AG04449 (cell line): ENCODE measurements at regions not wholly inside any gene's neighbourhood (a gene's known extent, or its start where the extent isn't known, plus 50 kb on each side); places are given as distances from the start of the nearest gene placed in this dataset.

Source experiments
- CTCF ChIA-PET: fragments of 350-600 bp; formaldehyde crosslinking; extraction: SDS; loops from one replicate; lab custom pipeline; 2021; ENCODE audit warnings: antibody characterized with exemption; lab: Yijun Ruan, JAX
- POLR2A ChIA-PET: fragments of 400-600, 350-600 bp; formaldehyde crosslinking; extraction: SDS; loops from one replicate; lab custom pipeline; 2020; ENCODE audit warnings: antibody characterized with exemption, inconsistent platforms; lab: Yijun Ruan, JAX
- DNase-seq: peaks from one replicate; pipeline ENCODE4 v3.0.0-alpha.2; 2010; ENCODE audit warnings: low read depth, low spot score
- H3K4me3 ChIP-seq: 2 replicates; pipeline ENCODE4 v1.5.1; 2011; ENCODE audit warnings: low read depth, mild to moderate bottlenecking, control low read depth, low read length
- TF ChIP-seq, protein P1 (sequence below): IDR thresholded peaks from one replicate; pipeline ENCODE4 v1.5.1; 2011; ENCODE audit warnings: mild to moderate bottlenecking, moderate library complexity, low read length, control low read depth, inconsistent platforms; ENCODE audit not compliant: insufficient read depth; ENCODE audit errors: missing control alignments

DNA sequence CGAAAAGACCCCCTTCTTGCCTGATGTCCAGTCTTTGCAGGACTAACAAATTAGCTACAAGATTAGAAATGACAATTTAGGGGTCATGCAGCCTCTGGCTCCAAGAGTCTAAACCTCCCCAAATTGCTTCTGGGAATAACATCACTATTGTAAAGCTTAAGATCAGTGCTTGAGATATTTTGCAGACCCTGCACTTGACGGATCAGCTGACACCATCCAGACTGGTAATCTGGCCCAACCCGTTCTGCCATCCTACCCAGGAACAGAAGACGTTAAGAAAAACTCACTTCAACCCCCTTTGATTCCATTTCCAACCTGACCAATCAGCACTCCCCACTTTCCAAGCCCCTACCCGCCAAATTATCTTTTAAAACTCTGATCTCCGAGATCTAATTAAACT is 236.7 kb upstream of the KRR1 start:
- ChIA-PET POLR2A (interaction anchor here (0.7 to 0.9 kb wide), 2 partner anchors 283 to 627 kb away, joined by 3 to 5 read pairs; partner anchors contain the start of gene PHLDA1), CTCF (interaction anchor here (1.1 to 2.0 kb wide), 3 partner anchors 14 to 220 kb away, joined by 3 to 5 read pairs (median 4); no protein-coding TSS in a partner anchor)
- no peak for DNase-seq
- H3K4me3 ChIP-seq: no peak overlapping the region
- TF ChIP-seq, protein P1, sequence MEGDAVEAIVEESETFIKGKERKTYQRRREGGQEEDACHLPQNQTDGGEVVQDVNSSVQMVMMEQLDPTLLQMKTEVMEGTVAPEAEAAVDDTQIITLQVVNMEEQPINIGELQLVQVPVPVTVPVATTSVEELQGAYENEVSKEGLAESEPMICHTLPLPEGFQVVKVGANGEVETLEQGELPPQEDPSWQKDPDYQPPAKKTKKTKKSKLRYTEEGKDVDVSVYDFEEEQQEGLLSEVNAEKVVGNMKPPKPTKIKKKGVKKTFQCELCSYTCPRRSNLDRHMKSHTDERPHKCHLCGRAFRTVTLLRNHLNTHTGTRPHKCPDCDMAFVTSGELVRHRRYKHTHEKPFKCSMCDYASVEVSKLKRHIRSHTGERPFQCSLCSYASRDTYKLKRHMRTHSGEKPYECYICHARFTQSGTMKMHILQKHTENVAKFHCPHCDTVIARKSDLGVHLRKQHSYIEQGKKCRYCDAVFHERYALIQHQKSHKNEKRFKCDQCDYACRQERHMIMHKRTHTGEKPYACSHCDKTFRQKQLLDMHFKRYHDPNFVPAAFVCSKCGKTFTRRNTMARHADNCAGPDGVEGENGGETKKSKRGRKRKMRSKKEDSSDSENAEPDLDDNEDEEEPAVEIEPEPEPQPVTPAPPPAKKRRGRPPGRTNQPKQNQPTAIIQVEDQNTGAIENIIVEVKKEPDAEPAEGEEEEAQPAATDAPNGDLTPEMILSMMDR: no peak

DNA sequence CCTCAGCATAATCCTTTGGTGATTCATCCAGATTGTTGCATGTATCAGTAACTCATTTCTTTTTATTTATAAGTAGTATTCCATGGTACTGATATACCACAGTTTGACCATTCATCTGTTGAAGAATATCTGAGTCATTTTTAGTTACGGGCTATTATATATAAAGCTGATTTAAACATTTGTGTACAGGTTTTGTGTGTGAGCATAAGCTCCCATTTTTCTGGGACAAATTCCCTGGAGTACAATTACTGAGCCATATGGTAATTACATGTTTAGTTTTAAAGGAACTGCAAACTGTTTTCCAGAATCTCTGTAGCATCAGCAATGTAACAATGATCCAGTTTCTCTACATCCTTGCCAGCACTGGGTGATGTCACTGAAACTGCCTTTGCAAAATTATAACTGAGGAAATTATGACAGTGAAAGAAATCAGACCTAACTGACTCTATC is 236.2 kb upstream of the KRR1 start:
- CTCF ChIA-PET: interaction anchor here (1.1 to 2.0 kb wide), 3 partner anchors 15 to 220 kb away, joined by 3 to 5 read pairs (median 4); no protein-coding TSS in a partner anchor
- no peak for DNase-seq
- POLR2A ChIA-PET: interaction anchor here (0.7 to 0.9 kb wide), 2 partner anchors 284 to 627 kb away, joined by 3 to 5 read pairs; partner anchors contain the start of gene PHLDA1
- H3K4me3 ChIP-seq: no peak overlapping the region
- TF ChIP-seq, protein P1: no peak

DNA sequence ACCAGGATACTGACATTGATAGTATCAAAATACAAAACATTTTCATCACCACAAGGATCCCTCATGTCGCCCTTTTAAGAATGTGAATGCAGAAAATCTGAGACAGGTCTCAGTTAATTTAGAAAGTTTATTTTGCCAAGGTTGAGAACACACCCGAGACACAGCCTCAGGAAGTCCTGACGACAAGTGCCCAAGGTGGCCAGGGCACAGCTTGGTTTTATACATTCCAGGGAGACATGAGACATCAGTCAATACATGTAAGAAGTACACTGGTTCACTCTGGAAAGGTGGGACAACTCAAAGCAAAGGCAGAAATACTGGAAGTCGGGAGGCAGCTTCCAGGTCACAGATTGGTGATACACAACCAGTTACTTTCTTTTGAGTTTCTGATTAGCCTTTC is 235.2 kb upstream of the KRR1 start:
- POLR2A ChIA-PET: interaction anchor here (0.9 kb wide), 1 partner anchor 285 kb away, joined by 4 read pairs; the partner anchor contains the start of gene PHLDA1
- CTCF ChIA-PET: interaction anchor here (2.0 kb wide), 1 partner anchor 219 kb away, joined by 5 read pairs; no protein-coding TSS in a partner anchor
- DNase-seq: no peak
- no peak overlapping the region for H3K4me3 ChIP-seq
- TF ChIP-seq, protein P1: no peak

DNA sequence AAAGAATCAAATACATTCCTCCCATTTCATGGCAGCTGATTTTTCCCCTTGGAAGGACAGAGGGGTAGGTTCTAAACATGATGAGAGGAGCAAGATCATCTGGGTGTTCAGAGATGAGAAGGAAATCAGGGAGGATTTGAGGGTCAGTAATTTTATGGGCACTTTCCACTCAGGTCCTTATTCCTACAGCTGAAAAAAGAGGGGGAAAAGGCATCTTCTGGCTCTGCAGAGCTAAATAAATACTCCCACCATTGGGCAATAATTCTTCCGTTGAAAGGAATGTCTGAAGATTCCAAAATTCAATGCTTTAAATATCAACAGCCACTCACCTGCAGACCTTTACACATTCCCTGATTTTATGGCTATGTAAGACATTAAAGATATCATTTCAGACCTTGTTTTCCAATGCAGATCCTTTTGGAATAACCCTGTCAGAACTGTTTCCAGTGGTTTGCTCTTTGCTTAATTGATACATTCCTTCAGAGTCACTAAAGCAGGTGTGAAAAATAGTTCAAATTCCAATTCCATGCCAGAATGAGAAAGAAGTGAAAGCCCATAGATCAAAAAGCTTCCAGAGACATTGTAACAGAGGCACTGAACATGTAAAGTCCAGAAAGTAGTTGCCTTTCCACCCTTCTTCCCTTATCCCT is 233.3 kb upstream of the KRR1 start:
- CTCF ChIA-PET: interaction anchor here (0.6 to 0.9 kb wide), 4 partner anchors 10 to 18 kb away, joined by 3 read pairs; no protein-coding TSS in a partner anchor
- no peak for DNase-seq
- TF ChIP-seq, protein P1: no peak

DNA sequence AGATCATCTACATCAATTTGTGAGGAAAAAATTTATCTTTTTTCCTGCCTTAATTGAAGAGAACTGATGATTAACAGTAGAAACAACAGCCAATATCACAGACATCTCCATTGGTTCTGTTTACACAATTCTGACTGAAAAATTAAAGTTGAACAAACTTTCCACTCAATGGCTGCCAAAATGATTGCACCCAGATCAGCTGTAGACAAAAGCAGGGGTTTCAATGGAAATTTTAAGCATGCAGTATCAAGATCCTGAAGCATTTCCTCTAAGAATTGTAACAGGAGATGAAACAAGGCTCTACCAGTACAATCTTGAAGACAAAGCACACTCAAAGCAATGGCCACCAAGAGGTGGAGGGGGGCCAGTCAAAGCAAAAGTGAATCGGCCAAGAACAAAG is 231.6 kb upstream of the KRR1 start:
- H3K4me3 ChIP-seq: no peak overlapping the region
- CTCF ChIA-PET: no interaction called here
- POLR2A ChIA-PET: no interaction called here
- TF ChIP-seq, protein P1: no peak
- DNase-seq: no peak

More for the DNA sequence above, 233.3 kb upstream of the KRR1 start:
- POLR2A ChIA-PET: interaction anchor here (1.0 kb wide), 1 partner anchor 287 kb away, joined by 4 read pairs; the partner anchor contains the start of gene PHLDA1
- H3K4me3 ChIP-seq: no peak overlapping the region

DNA sequence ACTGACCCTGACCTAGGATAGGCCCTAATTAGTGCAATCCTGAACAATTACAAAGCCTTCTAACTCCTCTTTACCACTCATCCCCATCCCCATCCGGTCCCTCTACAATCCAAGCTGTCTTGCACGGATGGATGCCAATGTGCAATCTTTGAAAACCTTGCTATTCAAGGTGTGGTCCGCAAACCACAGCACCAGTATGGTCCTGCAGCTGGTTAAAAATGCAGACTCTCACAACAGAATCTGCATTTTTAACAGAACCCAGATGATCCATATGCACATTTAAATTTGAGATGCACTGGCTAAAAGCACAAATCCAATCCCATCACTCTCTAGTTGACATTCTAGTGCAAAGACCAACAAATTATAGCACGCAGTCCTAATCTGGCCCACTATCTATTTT is 230.6 kb upstream of the KRR1 start:
- TF ChIP-seq, protein P1: no peak
- H3K4me3 ChIP-seq: no peak overlapping the region
- ChIA-PET POLR2A (no interaction called here), CTCF (interaction anchor here (1.2 kb wide), 1 partner anchor 295 kb away, joined by 3 read pairs; no protein-coding TSS in a partner anchor)
- DNase-seq: no peak
